Activated CD8-positive, alpha-beta T cell treated with anti-CD3 and anti-CD28 coated beads for 36 hours (primary cell): ENCODE measurements at regions not wholly inside any gene's neighbourhood (a gene's known extent, or its start where the extent isn't known, plus 50 kb on each side); places are given as distances from the start of the nearest gene placed in this dataset.
"Not testable (repeated sequence)": the region's sequence is repeated elsewhere in the genome, so short reads cannot be mapped to it uniquely, and the experiment has no call there.

Experiments
- ATAC-seq: fragments of 200-7000 bp; cut with Tn5 transposase; one replicate; pipeline ENCODE4 v1.10.0; 2021; ENCODE audit warnings: mild to moderate bottlenecking, moderate library complexity
- CTCF ChIA-PET: fragments of 350-600 bp; sonication (Branson Sonifier 250); formaldehyde crosslinking; loops from one replicate; lab custom pipeline; 2021; ENCODE audit warnings: antibody characterized with exemption; lab: Charles Lee
- POLR2A ChIA-PET: fragments of 350-600 bp; sonication (Branson Sonifier 250); formaldehyde crosslinking; loops from one replicate; lab custom pipeline; 2021; ENCODE audit warnings: antibody characterized with exemption; lab: Charles Lee
- DNase-seq: peaks from one replicate; pipeline ENCODE4 v3.0.0-alpha.2; 2020
- H3K27ac Mint-ChIP-seq: one replicate; pipeline ENCODE4 v1.8.0; 2021; ENCODE audit warnings: mild to moderate bottlenecking, mixed read lengths
- H3K27me3 Mint-ChIP-seq: one replicate; pipeline ENCODE4 v1.8.0; 2021; ENCODE audit warnings: mixed read lengths
- H3K36me3 Mint-ChIP-seq: one replicate; pipeline ENCODE4 v1.8.0; 2021; ENCODE audit warnings: low read depth, mixed read lengths
- H3K4me1 Mint-ChIP-seq: one replicate; pipeline ENCODE4 v1.8.0; 2021; ENCODE audit warnings: low read depth, mixed read lengths
- H3K4me3 Mint-ChIP-seq: one replicate; pipeline ENCODE4 v1.8.0; 2021; ENCODE audit warnings: mild to moderate bottlenecking, moderate library complexity, mixed read lengths
- H3K9me3 Mint-ChIP-seq: one replicate; pipeline ENCODE4 v1.8.0; 2021; ENCODE audit warnings: mixed read lengths
- intact Hi-C: fragments of 100-400 bp; cut with micrococcal nuclease; formaldehyde crosslinking; loops from one replicate; pipeline ENCODE4 v1.10.0; 2022

- ATAC-seq, result peak; percentile 98
- H3K36me3 Mint-ChIP-seq, CTCF ChIA-PET, H3K4me1 Mint-ChIP-seq, H3K27me3 Mint-ChIP-seq, intact Hi-C loops, H3K9me3 Mint-ChIP-seq: not testable (repeated sequence)
- H3K27ac Mint-ChIP-seq, result peak overlapping the region; percentile 91
- POLR2A ChIA-PET, result interaction anchor here (0.6 kb wide), 1 partner anchor 21 kb away, joined by 3 read pairs; no protein-coding TSS in a partner anchor
- peak overlapping the region; percentile 87 for H3K4me3 Mint-ChIP-seq
- peak; percentile 96 for DNase-seq
Measured at GRCh38 chr7:65080799-65081668, 74.5 kb upstream of the ERV3-1 start.

- H3K27ac Mint-ChIP-seq, H3K4me3 Mint-ChIP-seq, H3K9me3 Mint-ChIP-seq, CTCF ChIA-PET, ATAC-seq, H3K27me3 Mint-ChIP-seq, intact Hi-C loops, DNase-seq, H3K4me1 Mint-ChIP-seq, POLR2A ChIA-PET: not testable (repeated sequence)
- peaks cover 18% of the 10 kb centered on the region for H3K36me3 Mint-ChIP-seq
Measured at GRCh38 chr7:65074959-65075358, 68.5 kb upstream of the ERV3-1 start.

- not testable (repeated sequence) for H3K27ac Mint-ChIP-seq
Measured at GRCh38 chr7:65073160-65073559, 66.7 kb upstream of the ERV3-1 start.

GRCh38 chr7:65071854-65072431 lies 65.5 kb upstream of the ERV3-1 start:
- H3K27ac Mint-ChIP-seq, intact Hi-C loops, H3K4me1 Mint-ChIP-seq, H3K27me3 Mint-ChIP-seq, ATAC-seq, H3K4me3 Mint-ChIP-seq, DNase-seq, POLR2A ChIA-PET, H3K9me3 Mint-ChIP-seq, CTCF ChIA-PET: not testable (repeated sequence)
- peaks cover 19% of the 10 kb centered on the region for H3K36me3 Mint-ChIP-seq

More at GRCh38 chr7:65073160-65073559, 66.7 kb upstream of the ERV3-1 start:
- H3K27me3 Mint-ChIP-seq, CTCF ChIA-PET, ATAC-seq, H3K9me3 Mint-ChIP-seq, H3K4me1 Mint-ChIP-seq, DNase-seq, intact Hi-C loops, H3K4me3 Mint-ChIP-seq, POLR2A ChIA-PET: not testable (repeated sequence)
- H3K36me3 Mint-ChIP-seq, result peaks cover 22% of the 10 kb centered on the region

- ATAC-seq, H3K27me3 Mint-ChIP-seq, DNase-seq, intact Hi-C loops, H3K4me3 Mint-ChIP-seq, POLR2A ChIA-PET, CTCF ChIA-PET, H3K4me1 Mint-ChIP-seq, H3K9me3 Mint-ChIP-seq: not testable (repeated sequence)
- peaks cover 24% of the 10 kb centered on the region for H3K36me3 Mint-ChIP-seq
- peak overlapping the region; percentile 64 for H3K27ac Mint-ChIP-seq
Measured at GRCh38 chr7:65069476-65069875, 63.0 kb upstream of the ERV3-1 start.

- not testable (repeated sequence) for H3K9me3 Mint-ChIP-seq
Measured at GRCh38 chr7:65062566-65062965, 56.1 kb upstream of the ERV3-1 start.

GRCh38 chr7:65059247-65059646 lies 52.8 kb upstream of the ERV3-1 start:
- H3K27ac Mint-ChIP-seq, ATAC-seq, CTCF ChIA-PET, DNase-seq, H3K27me3 Mint-ChIP-seq, H3K9me3 Mint-ChIP-seq, intact Hi-C loops, H3K4me3 Mint-ChIP-seq, H3K4me1 Mint-ChIP-seq: not testable (repeated sequence)
- H3K36me3 Mint-ChIP-seq, result peaks cover 20% of the 10 kb centered on the region
- POLR2A ChIA-PET, result interaction anchor here (0.8 kb wide), 1 partner anchor 21 kb away, joined by 3 read pairs; no protein-coding TSS in a partner anchor

More at GRCh38 chr7:65062566-65062965, 56.1 kb upstream of the ERV3-1 start:
- H3K4me1 Mint-ChIP-seq, DNase-seq, POLR2A ChIA-PET, CTCF ChIA-PET, H3K27me3 Mint-ChIP-seq, ATAC-seq, intact Hi-C loops, H3K4me3 Mint-ChIP-seq, H3K27ac Mint-ChIP-seq: not testable (repeated sequence)
- H3K36me3 Mint-ChIP-seq, result peaks cover 17% of the 10 kb centered on the region
